GM10248 (cell line): ENCODE measurements at regions not wholly inside any gene's neighbourhood (a gene's known extent, or its start where the extent isn't known, plus 50 kb on each side); places are given as distances from the start of the nearest gene placed in this dataset.
"Not testable (repeated sequence)": the region's sequence is repeated elsewhere in the genome, so short reads cannot be mapped to it uniquely, and the experiment has no call there.

Source experiments
- CTCF ChIA-PET: fragments of 300-600 bp; sonication (Branson Sonifier 250); formaldehyde crosslinking; extraction: SDS; loops from one replicate; lab custom pipeline; 2021; ENCODE audit warnings: antibody characterized with exemption; lab: Yijun Ruan, JAX
- POLR2A ChIA-PET: fragments of 350-650 bp; sonication (Branson Sonifier 250); formaldehyde crosslinking; extraction: SDS; loops from one replicate; lab custom pipeline; 2020; ENCODE audit warnings: antibody characterized with exemption; lab: Yijun Ruan, JAX
- DNase-seq: peaks from one replicate; pipeline ENCODE4 v3.0.0; 2012; ENCODE audit errors: extremely low spot score
- TF ChIP-seq, protein P1 (sequence below): IDR thresholded peaks from 2 replicates; pipeline ENCODE4 v1.5.1; 2012; ENCODE audit warnings: mild to moderate bottlenecking, low read depth; ENCODE audit errors: extremely low read depth, missing control alignments, control extremely low read depth

DNA sequence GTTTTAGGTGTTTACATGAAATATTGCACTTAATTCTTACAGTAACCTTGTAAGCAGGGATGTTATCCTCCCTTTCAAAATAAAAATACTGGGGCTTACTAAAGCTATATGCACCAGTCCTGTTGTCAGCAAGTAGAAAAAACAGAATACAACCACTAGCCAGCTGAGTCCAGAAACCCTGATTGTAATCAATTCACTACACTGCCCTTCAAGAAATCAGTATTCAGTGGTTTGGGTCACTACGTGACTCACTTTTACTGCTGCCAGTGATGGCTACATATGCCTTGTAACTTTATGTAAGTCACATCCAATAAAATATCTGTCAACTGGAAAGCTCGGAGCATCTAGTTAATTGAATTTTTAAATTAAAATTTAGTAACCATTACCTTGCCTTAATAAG is 376.3 kb upstream of the DEPDC1 start:
- ChIA-PET POLR2A (no interaction called here), CTCF (interaction anchor here (0.7 kb wide), 1 partner anchor 32 kb away, joined by 3 read pairs; no protein-coding TSS in a partner anchor)
- TF ChIP-seq, protein P1, sequence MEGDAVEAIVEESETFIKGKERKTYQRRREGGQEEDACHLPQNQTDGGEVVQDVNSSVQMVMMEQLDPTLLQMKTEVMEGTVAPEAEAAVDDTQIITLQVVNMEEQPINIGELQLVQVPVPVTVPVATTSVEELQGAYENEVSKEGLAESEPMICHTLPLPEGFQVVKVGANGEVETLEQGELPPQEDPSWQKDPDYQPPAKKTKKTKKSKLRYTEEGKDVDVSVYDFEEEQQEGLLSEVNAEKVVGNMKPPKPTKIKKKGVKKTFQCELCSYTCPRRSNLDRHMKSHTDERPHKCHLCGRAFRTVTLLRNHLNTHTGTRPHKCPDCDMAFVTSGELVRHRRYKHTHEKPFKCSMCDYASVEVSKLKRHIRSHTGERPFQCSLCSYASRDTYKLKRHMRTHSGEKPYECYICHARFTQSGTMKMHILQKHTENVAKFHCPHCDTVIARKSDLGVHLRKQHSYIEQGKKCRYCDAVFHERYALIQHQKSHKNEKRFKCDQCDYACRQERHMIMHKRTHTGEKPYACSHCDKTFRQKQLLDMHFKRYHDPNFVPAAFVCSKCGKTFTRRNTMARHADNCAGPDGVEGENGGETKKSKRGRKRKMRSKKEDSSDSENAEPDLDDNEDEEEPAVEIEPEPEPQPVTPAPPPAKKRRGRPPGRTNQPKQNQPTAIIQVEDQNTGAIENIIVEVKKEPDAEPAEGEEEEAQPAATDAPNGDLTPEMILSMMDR: no peak
- no peak for DNase-seq

DNA sequence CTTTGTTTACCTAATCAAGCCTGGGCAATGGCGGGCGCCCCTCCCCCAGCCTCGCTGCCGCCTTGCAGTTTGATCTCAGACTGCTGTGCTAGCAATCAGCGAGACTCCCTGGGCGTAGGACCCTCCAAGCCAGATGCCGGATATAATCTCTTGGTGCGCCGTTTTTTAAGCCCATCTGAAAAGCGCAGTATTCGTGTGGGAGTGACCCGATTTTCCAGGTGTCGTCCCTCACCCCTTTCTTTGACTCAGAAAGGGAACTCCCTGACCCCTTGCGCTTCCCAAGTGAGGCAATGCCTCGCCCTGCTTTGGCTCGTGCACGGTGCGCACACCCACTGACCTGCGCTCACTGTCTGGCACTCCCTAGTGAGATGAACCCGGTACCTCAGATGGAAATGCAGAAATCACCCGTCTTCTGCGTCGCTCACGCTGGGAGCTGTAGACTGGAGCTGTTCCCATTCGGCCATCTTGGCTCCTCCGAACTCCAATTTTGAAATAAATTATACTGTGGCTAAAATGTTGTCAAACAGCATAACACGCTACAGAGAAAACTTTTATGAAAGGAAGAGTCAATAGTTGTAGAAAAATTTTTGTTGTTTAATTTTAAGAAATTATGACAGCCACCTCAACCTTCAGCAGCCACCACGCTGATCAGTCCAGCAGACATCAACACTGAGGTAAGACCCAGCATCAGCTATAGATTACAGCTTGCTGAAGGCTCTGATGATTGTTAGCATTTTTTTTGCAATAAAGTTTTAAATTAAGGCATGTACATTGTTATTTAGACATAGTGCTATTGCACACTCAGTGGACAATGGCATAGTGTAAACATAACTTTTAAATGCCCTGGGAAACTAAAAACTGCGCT is 384.7 kb upstream of the DEPDC1 start:
- POLR2A ChIA-PET, DNase-seq, CTCF ChIA-PET: not testable (repeated sequence)

DNA sequence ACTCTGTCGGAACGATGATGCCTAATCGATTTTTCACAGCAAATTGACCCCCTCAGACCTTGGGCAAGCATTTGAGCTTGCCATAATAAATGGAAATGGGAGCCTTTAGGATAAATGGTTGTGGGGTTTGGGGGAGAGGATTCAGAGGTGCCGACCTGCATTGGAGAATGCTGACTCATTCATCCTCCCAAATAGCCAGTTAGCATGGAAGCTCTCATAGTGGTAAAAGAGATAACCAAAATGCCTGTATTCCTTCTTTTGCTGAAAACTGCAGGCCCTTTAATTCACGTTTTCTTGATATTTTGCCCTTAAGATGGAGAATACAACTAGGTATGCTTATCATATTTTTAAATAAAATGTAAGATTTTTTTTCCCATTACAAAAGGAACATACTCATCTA is 392.6 kb upstream of the DEPDC1 start:
- no peak for DNase-seq
- TF ChIP-seq, protein P1: no peak
- ChIA-PET CTCF (no interaction called here), POLR2A (no interaction called here)

DNA sequence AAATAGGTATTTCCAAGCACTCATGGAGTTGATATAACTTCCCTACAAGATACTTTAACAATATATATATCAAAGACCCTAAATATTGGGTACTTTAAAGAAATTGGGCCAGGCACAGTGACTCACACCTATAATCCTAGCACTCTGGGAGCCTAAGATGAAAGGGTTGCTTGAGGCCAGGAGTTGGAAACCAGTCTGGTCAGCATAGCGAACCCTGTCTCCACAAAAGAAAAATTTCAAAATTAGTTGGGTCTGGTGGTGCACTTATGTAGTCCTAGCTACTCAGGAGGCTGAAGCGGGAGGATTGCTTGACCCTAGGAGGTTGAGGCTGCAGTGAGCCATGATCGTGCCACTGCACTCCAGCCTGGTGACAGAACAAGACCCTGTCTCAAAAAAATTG is 393.9 kb upstream of the DEPDC1 start:
- POLR2A ChIA-PET: no interaction called here
- CTCF ChIA-PET: no interaction called here
- no peak for DNase-seq
- TF ChIP-seq, protein P1: no peak

DNA sequence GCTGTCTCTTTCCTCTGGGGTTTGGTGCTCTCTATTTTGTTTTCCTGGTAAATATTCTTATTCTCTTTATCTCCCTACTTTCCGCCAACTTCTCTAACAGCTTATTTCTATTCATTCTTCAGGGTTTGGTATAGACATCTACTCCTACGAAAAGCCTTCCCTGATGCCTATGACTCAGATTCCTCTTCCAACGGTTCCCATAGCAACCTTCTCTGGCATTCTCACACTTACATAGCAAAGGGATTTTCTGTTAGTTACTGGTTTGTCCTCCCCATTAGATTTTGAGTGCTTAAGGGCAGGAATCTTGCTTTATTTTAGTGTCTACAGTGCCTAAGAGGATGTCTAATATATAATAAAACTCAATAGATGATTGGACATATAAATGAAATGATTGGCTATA is 407.6 kb upstream of the DEPDC1 start:
- DNase-seq: no peak
- CTCF ChIA-PET: interaction anchor here (0.9 kb wide), 1 partner anchor 31 kb away, joined by 3 read pairs; no protein-coding TSS in a partner anchor
- TF ChIP-seq, protein P1: no peak

DNA sequence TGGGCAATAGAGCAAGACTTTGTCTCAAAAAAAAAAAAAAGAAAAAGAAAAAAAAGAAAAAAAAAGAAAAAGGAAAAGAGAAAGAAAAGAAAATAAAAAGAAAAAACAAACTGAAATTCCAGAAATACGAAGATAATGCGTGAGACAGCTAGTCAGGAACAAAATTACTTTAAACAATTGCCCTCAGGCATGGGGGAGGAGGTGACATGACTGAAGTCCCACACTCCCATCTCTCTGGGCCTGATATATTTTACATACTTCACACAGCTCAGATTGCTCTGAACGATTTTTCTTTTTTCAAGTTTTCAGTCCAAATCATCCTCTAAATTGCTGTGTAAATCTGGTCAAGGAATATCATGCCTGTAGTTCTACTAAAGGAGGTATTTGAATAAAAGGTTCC is 409.5 kb upstream of the DEPDC1 start:
- no peak for DNase-seq
- TF ChIP-seq, protein P1: no peak
- ChIA-PET CTCF (no interaction called here), POLR2A (interaction anchor here (0.7 kb wide), 1 partner anchor 34 kb away, joined by 4 read pairs; no protein-coding TSS in a partner anchor)

More for the DNA sequence above, 407.6 kb upstream of the DEPDC1 start:
- POLR2A ChIA-PET: no interaction called here

DNA sequence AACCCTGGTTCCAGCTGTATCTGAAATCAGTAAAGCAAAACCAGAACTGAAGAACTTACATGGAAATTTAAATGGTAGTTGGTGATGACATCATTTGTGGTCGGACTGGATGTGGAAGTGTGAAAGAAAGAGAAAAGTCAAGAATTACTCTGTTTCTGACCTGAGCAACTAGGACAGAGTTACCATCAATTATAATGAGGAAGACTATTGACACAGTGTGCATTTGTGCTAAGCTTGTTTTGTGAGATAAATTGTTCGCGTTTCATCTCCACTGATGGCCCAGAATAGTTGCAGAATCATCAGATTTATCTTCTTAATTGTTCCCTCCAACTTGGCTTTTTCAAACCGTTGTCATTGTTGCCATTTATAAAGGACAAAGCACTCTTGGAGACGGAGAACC is 410.6 kb upstream of the DEPDC1 start:
- TF ChIP-seq, protein P1: no peak
- POLR2A ChIA-PET: no interaction called here
- DNase-seq: no peak
- CTCF ChIA-PET: no interaction called here
